IMR-90 (cell line): ENCODE measurements at regions not wholly inside any gene's neighbourhood (a gene's known extent, or its start where the extent isn't known, plus 50 kb on each side); places are given as distances from the start of the nearest gene placed in this dataset.

Experiments
- ATAC-seq: fragments of 200-7000 bp; cut with Tn5 transposase; 2 replicates; pipeline ENCODE4 v1.9.1; 2020; ENCODE audit warnings: low read depth, mild to moderate bottlenecking, moderate library complexity
- BruUV-seq: library from RNA; stranded (reverse); fragments of 400-500 nt; replicated peaks from 2 replicates; lab custom pipeline; 2021; lab: Mats Ljungman, UMichigan
- CTCF ChIA-PET: fragments of 300-600 bp; formaldehyde crosslinking; extraction: SDS; loops from one replicate; lab custom pipeline; 2021; ENCODE audit warnings: antibody characterized with exemption; lab: Yijun Ruan, JAX
- POLR2A ChIA-PET: fragments of 300-600 bp; sonication (Branson Sonifier 250); formaldehyde crosslinking; loops from one replicate; lab custom pipeline; 2022; ENCODE audit warnings: antibody characterized with exemption; ENCODE audit not compliant: unreplicated experiment; lab: Charles Lee
- DNase-seq: peaks from one replicate; pipeline ENCODE4 v3.0.0; 2013
- H2AFZ ChIP-seq: replicated peaks from 2 replicates; pipeline ENCODE3; 2013; ENCODE audit warnings: low read length, mild to moderate bottlenecking; ENCODE audit not compliant: poor library complexity
- H2AK5ac ChIP-seq: 2 replicates; pipeline ENCODE4 v1.6.1; 2013; ENCODE audit warnings: low read depth, low read length, inconsistent platforms
- H2AK9ac ChIP-seq: replicated peaks from 2 replicates; pipeline ENCODE3; 2013; ENCODE audit warnings: mild to moderate bottlenecking, low read depth, low read length, moderate library complexity; ENCODE audit not compliant: poor library complexity
- H2BK120ac ChIP-seq: 2 replicates; pipeline ENCODE4 v1.6.1; 2013; ENCODE audit warnings: low read depth, low read length, inconsistent platforms
- H2BK15ac ChIP-seq: 3 replicates; pipeline ENCODE4 v1.6.1; 2013; ENCODE audit warnings: low read depth, low read length, inconsistent platforms
- H2BK20ac ChIP-seq: 2 replicates; pipeline ENCODE4 v1.6.1; 2013; ENCODE audit warnings: low read depth, mild to moderate bottlenecking, inconsistent platforms, low read length, moderate library complexity
- H2BK5ac ChIP-seq: 2 replicates; pipeline ENCODE4 v1.6.1; 2013; ENCODE audit warnings: mild to moderate bottlenecking, low read depth, low read length, inconsistent platforms; ENCODE audit not compliant: poor library complexity, severe bottlenecking
- H3K14ac ChIP-seq: replicated peaks from 2 replicates; pipeline ENCODE4 v1.6.1; 2013; ENCODE audit warnings: low read depth, low read length, inconsistent platforms
- H3K18ac ChIP-seq: 2 replicates; pipeline ENCODE4 v1.6.1; 2013; ENCODE audit warnings: low read depth, low read length, control low read depth
- H3K23ac ChIP-seq: 2 replicates; pipeline ENCODE4 v1.6.1; 2013; ENCODE audit warnings: low read depth, low read length, inconsistent platforms
- H3K27ac ChIP-seq: 2 replicates; pipeline ENCODE4 v1.5.1; 2013; ENCODE audit warnings: mild to moderate bottlenecking, control low read depth, low read length; ENCODE audit not compliant: insufficient read depth
- H3K27me3 ChIP-seq: 2 replicates; pipeline ENCODE4 v1.6.1; 2013; ENCODE audit warnings: low read length; ENCODE audit not compliant: control insufficient read depth, insufficient read depth
- H3K36me3 ChIP-seq: 2 replicates; pipeline ENCODE4 v1.6.1; 2013; ENCODE audit warnings: low read length, mixed read lengths; ENCODE audit not compliant: control insufficient read depth, insufficient read depth
- H3K4ac ChIP-seq: 2 replicates; pipeline ENCODE4 v1.6.1; 2013; ENCODE audit warnings: low read depth, low read length, inconsistent platforms
- H3K4me1 ChIP-seq: 2 replicates; pipeline ENCODE4 v1.6.1; 2013; ENCODE audit warnings: low read length, mixed read lengths; ENCODE audit not compliant: control insufficient read depth, insufficient read depth
- H3K4me2 ChIP-seq: 2 replicates; pipeline ENCODE4 v1.6.1; 2013; ENCODE audit warnings: low read depth, mild to moderate bottlenecking, control low read depth, low read length, moderate library complexity
- H3K4me3 ChIP-seq: 2 replicates; pipeline ENCODE4 v1.5.1; 2013; ENCODE audit warnings: low read depth, mild to moderate bottlenecking, control low read depth, low read length, moderate library complexity; ENCODE audit not compliant: insufficient read depth
- H3K56ac ChIP-seq: 2 replicates; pipeline ENCODE4 v1.6.1; 2013; ENCODE audit warnings: low read length, inconsistent platforms; ENCODE audit not compliant: insufficient read depth; ENCODE audit errors: extremely low read depth
- H3K79me1 ChIP-seq, 2 experiments: 2 replicates each; pipeline ENCODE4 v1.6.1; 2013; ENCODE audit warnings: low read length in 2 of 2, inconsistent platforms in 1 of 2, low read depth in 1 of 2
- H3K9ac ChIP-seq: 2 replicates; pipeline ENCODE4 v1.6.1; 2013; ENCODE audit warnings: low read depth, low read length, control low read depth
- H3K9me1 ChIP-seq: 2 replicates; pipeline ENCODE4 v1.6.1; 2013; ENCODE audit warnings: low read length, inconsistent platforms; ENCODE audit not compliant: insufficient read depth
- H3K9me3 ChIP-seq: 2 replicates; pipeline ENCODE4 v1.6.1; 2013; ENCODE audit warnings: low read length; ENCODE audit not compliant: control insufficient read depth, insufficient read depth
- H4K20me1 ChIP-seq: 2 replicates; pipeline ENCODE4 v1.6.1; 2013; ENCODE audit warnings: low read length, inconsistent platforms; ENCODE audit not compliant: insufficient read depth
- H4K5ac ChIP-seq: 2 replicates; pipeline ENCODE4 v1.6.1; 2013; ENCODE audit warnings: mild to moderate bottlenecking, low read depth, low read length, control low read depth
- H4K8ac ChIP-seq, 2 experiments: 2 replicates each; pipeline ENCODE4 v1.6.1; 2013; ENCODE audit warnings: low read depth in 2 of 2, low read length in 2 of 2, control low read depth in 1 of 2, inconsistent platforms in 1 of 2
- H4K91ac ChIP-seq: 2 replicates; pipeline ENCODE4 v1.6.1; 2013; ENCODE audit warnings: low read depth, low read length, inconsistent platforms; ENCODE audit not compliant: insufficient read depth
- BHLHE40 ChIP-seq: fragments of 150-350 bp; IDR thresholded peaks from 2 replicates; pipeline ENCODE4 v1.6.1; 2016; ENCODE audit warnings: mild to moderate bottlenecking, low read depth, low read length
- CEBPB ChIP-seq: IDR thresholded peaks from 2 replicates; pipeline ENCODE4 v1.6.1; 2012; ENCODE audit warnings: low read depth, low read length, improper control_type of control experiment
- CHD1 ChIP-seq: IDR thresholded peaks from 2 replicates; pipeline ENCODE4 v1.6.1; 2012; ENCODE audit warnings: low read depth, low read length, improper control_type of control experiment
- FOS ChIP-seq: fragments of 150-350 bp; IDR thresholded peaks from 2 replicates; pipeline ENCODE4 v1.6.1; 2016; ENCODE audit warnings: low read depth, low read length
- MAFK ChIP-seq: IDR thresholded peaks from 2 replicates; pipeline ENCODE4 v1.6.1; 2012; ENCODE audit warnings: low read depth, low read length, improper control_type of control experiment
- MAZ ChIP-seq: IDR thresholded peaks from 2 replicates; pipeline ENCODE4 v1.6.1; 2012; ENCODE audit warnings: low read depth, mild to moderate bottlenecking, low read length, improper control_type of control experiment, moderate library complexity, borderline replicate concordance
- MXI1 ChIP-seq: IDR thresholded peaks from 2 replicates; pipeline ENCODE4 v1.6.1; 2012; ENCODE audit warnings: low read depth, mild to moderate bottlenecking, low read length, moderate library complexity, borderline replicate concordance
- NFE2L2 ChIP-seq: fragments of 150-350 bp; IDR thresholded peaks from 2 replicates; pipeline ENCODE4 v1.6.1; 2016; ENCODE audit warnings: low read depth, mild to moderate bottlenecking, low read length
- POLR2A ChIP-seq: IDR thresholded peaks from 2 replicates; pipeline ENCODE4 v1.6.1; 2012; ENCODE audit warnings: mild to moderate bottlenecking, low read depth, low read length
- RAD21 ChIP-seq: IDR thresholded peaks from 2 replicates; pipeline ENCODE4 v1.6.1; 2012; ENCODE audit warnings: low read length, improper control_type of control experiment
- RCOR1 ChIP-seq: IDR thresholded peaks from 2 replicates; pipeline ENCODE4 v1.6.1; 2012; ENCODE audit warnings: mild to moderate bottlenecking, low read length, improper control_type of control experiment; ENCODE audit not compliant: insufficient replicate concordance
- RFX5 ChIP-seq: IDR thresholded peaks from 2 replicates; pipeline ENCODE4 v1.8.0; 2012; ENCODE audit warnings: low read depth, mild to moderate bottlenecking, low read length, moderate library complexity
- SMC3 ChIP-seq: fragments of 150-350 bp; IDR thresholded peaks from 2 replicates; pipeline ENCODE4 v1.6.1; 2016; ENCODE audit warnings: low read depth, mild to moderate bottlenecking, antibody characterized with exemption, low read length, moderate library complexity
- dilution Hi-C: fragments of 300-500 bp; cut with HindIII; formaldehyde crosslinking; loops from one replicate; pipeline ENCODE4 v1.14.3; 2018; ENCODE audit warnings: low sequenced_read_pairs; ENCODE audit not compliant: unreplicated experiment
- in situ Hi-C: fragments of 300-500 bp; cut with MboI; formaldehyde crosslinking; loops from 3 replicates; pipeline ENCODE4 v1.14.3; 2019; ENCODE audit warnings: low sequenced_read_pairs, inconsistent platforms, mixed read lengths
- intact Hi-C: fragments of 100-400 bp; cut with micrococcal nuclease; formaldehyde crosslinking; loops from 2 replicates; pipeline ENCODE4 v1.10.0; 2022
- TF ChIP-seq, protein P1 (sequence below): conservative IDR thresholded peaks from 2 replicates; pipeline ENCODE4 v1.5.1; 2012; ENCODE audit warnings: mild to moderate bottlenecking, low read depth, low read length, improper control_type of control experiment
- TF ChIP-seq, protein P2 (sequence below): fragments of 150-350 bp; IDR thresholded peaks from 2 replicates; pipeline ENCODE4 v1.6.1; 2016; ENCODE audit warnings: low read depth, mild to moderate bottlenecking, low read length, moderate library complexity, borderline replicate concordance
- TF ChIP-seq, protein P3 (sequence below): fragments of 150-350 bp; IDR thresholded peaks from 2 replicates; pipeline ENCODE4 v1.6.1; 2017; ENCODE audit warnings: mild to moderate bottlenecking, antibody characterized with exemption, low read length, low read depth

DNA sequence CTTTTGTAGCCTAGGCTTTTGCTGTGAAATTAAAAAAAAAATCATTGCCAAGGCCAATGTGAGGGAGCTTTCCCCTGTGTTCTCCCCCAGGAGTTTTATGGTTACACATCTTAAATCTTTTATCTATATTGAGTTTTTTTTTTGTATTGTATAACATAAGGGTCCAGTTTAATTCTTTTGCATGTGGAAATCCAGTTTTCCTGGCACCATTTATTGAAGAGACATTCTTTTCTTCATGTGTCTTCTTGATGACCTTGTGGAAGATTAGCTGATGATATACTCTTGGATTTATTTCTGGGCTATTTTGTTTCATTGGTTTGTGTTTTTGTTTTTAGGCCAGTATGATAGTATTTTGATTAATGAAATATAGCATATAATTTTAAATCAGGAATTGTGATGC is 225.0 kb downstream of the ADAM29 start:
- Histone ChIP-seq H3K56ac (no peak overlapping the region), H3K14ac (no peak overlapping the region), H3K9ac (no peak overlapping the region), H3K9me3 (peaks cover 4% of the 10 kb centered on the region; the same call in 1 of the 2 replicates), H3K4me2 (no peak overlapping the region), H3K4me3 (no peak overlapping the region), H4K8ac (no peak overlapping the region), H3K4me1 (no peaks in the 10 kb centered on the region), H2BK5ac (no peak overlapping the region), H2AK5ac (no peak overlapping the region), H2BK20ac (no peak overlapping the region), H3K4ac (no peak overlapping the region), H3K18ac (no peak overlapping the region), H4K5ac (no peak overlapping the region), H3K36me3 (no peaks in the 10 kb centered on the region), H2AK9ac (no peak overlapping the region), H2BK120ac (no peak overlapping the region), H2AFZ (no peak overlapping the region), H3K79me1 (no peaks in the 10 kb centered on the region), H2BK15ac (no peak overlapping the region), H3K27me3 (no peaks in the 10 kb centered on the region), H3K9me1 (no peaks in the 10 kb centered on the region), H4K20me1 (no peaks in the 10 kb centered on the region), H4K91ac (no peak overlapping the region), H3K23ac (no peak overlapping the region), H3K27ac (no peak overlapping the region)
- TF ChIP-seq CHD1 = no peak
- no peak for TF ChIP-seq NFE2L2
- TF ChIP-seq RCOR1 = no peak
- no peak for TF ChIP-seq BHLHE40
- TF ChIP-seq, protein P1, sequence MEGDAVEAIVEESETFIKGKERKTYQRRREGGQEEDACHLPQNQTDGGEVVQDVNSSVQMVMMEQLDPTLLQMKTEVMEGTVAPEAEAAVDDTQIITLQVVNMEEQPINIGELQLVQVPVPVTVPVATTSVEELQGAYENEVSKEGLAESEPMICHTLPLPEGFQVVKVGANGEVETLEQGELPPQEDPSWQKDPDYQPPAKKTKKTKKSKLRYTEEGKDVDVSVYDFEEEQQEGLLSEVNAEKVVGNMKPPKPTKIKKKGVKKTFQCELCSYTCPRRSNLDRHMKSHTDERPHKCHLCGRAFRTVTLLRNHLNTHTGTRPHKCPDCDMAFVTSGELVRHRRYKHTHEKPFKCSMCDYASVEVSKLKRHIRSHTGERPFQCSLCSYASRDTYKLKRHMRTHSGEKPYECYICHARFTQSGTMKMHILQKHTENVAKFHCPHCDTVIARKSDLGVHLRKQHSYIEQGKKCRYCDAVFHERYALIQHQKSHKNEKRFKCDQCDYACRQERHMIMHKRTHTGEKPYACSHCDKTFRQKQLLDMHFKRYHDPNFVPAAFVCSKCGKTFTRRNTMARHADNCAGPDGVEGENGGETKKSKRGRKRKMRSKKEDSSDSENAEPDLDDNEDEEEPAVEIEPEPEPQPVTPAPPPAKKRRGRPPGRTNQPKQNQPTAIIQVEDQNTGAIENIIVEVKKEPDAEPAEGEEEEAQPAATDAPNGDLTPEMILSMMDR = no peak
- TF ChIP-seq, protein P2, sequence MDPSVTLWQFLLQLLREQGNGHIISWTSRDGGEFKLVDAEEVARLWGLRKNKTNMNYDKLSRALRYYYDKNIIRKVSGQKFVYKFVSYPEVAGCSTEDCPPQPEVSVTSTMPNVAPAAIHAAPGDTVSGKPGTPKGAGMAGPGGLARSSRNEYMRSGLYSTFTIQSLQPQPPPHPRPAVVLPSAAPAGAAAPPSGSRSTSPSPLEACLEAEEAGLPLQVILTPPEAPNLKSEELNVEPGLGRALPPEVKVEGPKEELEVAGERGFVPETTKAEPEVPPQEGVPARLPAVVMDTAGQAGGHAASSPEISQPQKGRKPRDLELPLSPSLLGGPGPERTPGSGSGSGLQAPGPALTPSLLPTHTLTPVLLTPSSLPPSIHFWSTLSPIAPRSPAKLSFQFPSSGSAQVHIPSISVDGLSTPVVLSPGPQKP = no peak
- no peak for TF ChIP-seq RFX5
- TF ChIP-seq CEBPB = no peak
- TF ChIP-seq POLR2A = no peak
- no peak for TF ChIP-seq SMC3
- TF ChIP-seq RAD21 = no peak
- TF ChIP-seq, protein P3, sequence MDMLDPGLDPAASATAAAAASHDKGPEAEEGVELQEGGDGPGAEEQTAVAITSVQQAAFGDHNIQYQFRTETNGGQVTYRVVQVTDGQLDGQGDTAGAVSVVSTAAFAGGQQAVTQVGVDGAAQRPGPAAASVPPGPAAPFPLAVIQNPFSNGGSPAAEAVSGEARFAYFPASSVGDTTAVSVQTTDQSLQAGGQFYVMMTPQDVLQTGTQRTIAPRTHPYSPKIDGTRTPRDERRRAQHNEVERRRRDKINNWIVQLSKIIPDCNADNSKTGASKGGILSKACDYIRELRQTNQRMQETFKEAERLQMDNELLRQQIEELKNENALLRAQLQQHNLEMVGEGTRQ = no peak
- TF ChIP-seq MAZ = no peak
- no peak for TF ChIP-seq MXI1
- TF ChIP-seq FOS = no peak
- TF ChIP-seq MAFK = no peak
- no peak for ATAC-seq
- no TSS peak for BruUV-seq
- ChIA-PET POLR2A (no interaction called here), CTCF (no interaction called here)
- intact Hi-C loops = loop anchor here (10.0 kb wide), 1 partner anchor 308 kb away; no protein-coding TSS in a partner anchor
- dilution Hi-C loops = no loop called here
- no peak for DNase-seq
- in situ Hi-C loops = no loop called here
